ENCODE measurements at regions not wholly inside any gene's neighbourhood (a gene's known extent, or its start where the extent isn't known, plus 50 kb on each side); places are given as distances from the start of the nearest gene placed in this dataset.
"Not testable (repeated sequence)": the region's sequence is repeated elsewhere in the genome, so short reads cannot be mapped to it uniquely, and the experiment has no call there.

GRCh38 chr11:23789200-23789853, 707.5 kb upstream of the LUZP2 start:
- DNase-seq (ENCODE audit: low read depth) = no peak
- no peak overlapping the region for H3K4me3 ChIP-seq (replicated peaks; ENCODE audit: low read depth, low read length)
- TF ChIP-seq CTCF (IDR thresholded peaks at IDR 0.05; ENCODE audit: low read length, missing control alignments) = no peak

DNA sequence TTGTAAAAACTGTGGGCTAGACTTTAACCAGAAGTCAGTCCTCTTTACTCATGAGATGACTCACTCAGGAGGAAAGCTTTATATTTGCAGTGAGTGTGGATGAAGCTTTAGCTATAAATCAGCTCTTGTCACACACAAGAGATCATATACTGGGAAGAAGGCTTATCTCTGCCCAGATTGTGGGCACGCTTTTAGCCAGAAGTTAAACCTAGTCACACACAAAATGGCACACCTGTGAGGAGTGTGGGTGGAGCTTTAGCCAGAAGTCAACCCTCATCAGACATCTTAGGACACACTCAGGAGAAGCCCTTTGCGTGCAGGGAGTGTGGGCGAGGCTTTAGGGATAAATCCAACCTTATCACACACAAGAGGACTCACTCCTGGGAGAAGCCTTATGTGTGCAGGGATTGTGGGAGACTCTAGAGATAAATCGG, 706.9 kb upstream of the LUZP2 start:
- no peak overlapping the region for H3K4me3 ChIP-seq (replicated peaks; ENCODE audit: low read depth, low read length)
- peak; percentile 44 for DNase-seq (ENCODE audit: low read depth)
- TF ChIP-seq CTCF (IDR thresholded peaks at IDR 0.05; ENCODE audit: low read length, missing control alignments) = no peak

DNA sequence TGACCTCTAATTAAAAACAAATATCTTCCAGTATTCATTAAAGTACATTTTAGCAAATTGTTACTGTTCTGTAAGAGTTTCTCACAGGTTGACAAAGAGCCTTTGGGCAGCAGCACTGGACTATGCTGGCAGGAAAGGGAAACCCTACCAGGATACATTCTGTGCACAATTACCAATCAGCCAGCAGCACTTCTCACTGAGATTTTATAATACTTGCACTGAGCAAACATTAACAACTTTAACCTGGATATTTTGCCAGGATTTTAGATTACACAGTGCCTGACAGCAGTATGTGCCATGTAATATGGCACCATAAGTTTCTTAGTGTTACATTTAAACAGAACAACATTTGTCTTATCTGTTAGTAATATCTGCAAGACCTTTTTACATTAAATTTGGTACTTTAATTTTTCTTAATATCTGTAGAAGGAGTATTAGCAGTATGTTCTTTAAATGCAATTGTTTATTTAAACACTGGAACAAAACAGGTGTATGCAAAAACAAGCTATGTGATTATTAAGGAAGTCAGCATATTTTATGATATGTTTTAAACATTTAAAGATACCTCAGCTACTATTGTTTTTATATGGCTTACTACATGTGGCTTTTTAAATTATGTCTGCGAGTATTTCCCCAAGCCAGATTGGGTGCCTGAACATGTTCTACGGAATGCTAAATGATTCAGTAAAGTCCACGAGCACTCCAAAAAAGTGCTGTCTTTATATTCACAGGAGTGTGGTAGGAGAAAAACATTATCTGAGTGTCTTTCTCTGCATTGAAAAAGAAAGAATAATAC, 699.0 kb upstream of the LUZP2 start:
- DNase-seq (ENCODE audit: low read depth) = no peak
- no peak for TF ChIP-seq CTCF (IDR thresholded peaks at IDR 0.05; ENCODE audit: low read length, missing control alignments)
- no peak overlapping the region for H3K4me3 ChIP-seq (replicated peaks; ENCODE audit: low read depth, low read length)

DNA sequence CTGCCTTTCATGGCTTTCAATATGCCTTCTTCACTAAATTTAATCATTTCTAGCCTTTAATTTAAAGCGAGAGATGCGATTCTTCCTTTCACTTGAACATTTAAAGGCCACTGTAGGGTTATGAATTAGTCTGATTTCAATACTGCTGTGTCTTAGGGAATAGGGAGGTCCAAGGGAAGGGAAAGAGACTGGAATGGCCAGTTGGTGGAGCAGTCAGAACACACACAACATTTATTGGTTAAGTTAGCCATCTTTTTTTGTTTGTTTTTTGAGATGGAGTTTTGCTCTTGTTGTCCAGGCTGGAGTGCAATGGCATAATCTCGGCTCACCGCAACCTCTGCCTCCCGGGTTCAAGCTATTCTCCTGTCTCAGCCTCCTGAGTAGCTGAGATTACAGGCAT, 662.5 kb upstream of the LUZP2 start:
- DNase-seq (ENCODE audit: low read depth) = peak; percentile 63
- peak; percentile 43 for TF ChIP-seq CTCF (IDR thresholded peaks at IDR 0.05; ENCODE audit: low read length, missing control alignments)
- H3K4me3 ChIP-seq (replicated peaks; ENCODE audit: low read depth, low read length) = not testable (repeated sequence)

GRCh38 chr11:23836981-23837380, 659.9 kb upstream of the LUZP2 start:
- DNase-seq (ENCODE audit: low read depth) = no peak
- H3K4me3 ChIP-seq (replicated peaks; ENCODE audit: low read depth, low read length) = no peak overlapping the region
- no peak for TF ChIP-seq CTCF (IDR thresholded peaks at IDR 0.05; ENCODE audit: low read length, missing control alignments)

- no peak for DNase-seq (ENCODE audit: low read depth)
- no peak overlapping the region for H3K4me3 ChIP-seq (replicated peaks; ENCODE audit: low read depth, low read length)
- no peak for TF ChIP-seq CTCF (IDR thresholded peaks at IDR 0.05; ENCODE audit: low read length, missing control alignments)
Measured at GRCh38 chr11:23840872-23841271, 656.0 kb upstream of the LUZP2 start.

Data from fibroblast of pulmonary artery (primary cell).